Loucy (cell line): ENCODE measurements at regions not wholly inside any gene's neighbourhood (a gene's known extent, or its start where the extent isn't known, plus 50 kb on each side); places are given as distances from the start of the nearest gene placed in this dataset.

Experiments
- H2AFZ ChIP-seq: fragments of 200-600 bp; sonication (generic); 2 replicates; pipeline ENCODE4 v1.6.0; 2016; ENCODE audit warnings: antibody characterized with exemption, mild to moderate bottlenecking, low read length, moderate library complexity
- H3F3A ChIP-seq: fragments of 200-600 bp; 2 replicates; pipeline ENCODE4 v1.6.0; 2016; ENCODE audit warnings: antibody characterized with exemption, low read depth, mild to moderate bottlenecking
- H3K27me3 ChIP-seq: fragments of 200-600 bp; sonication (generic); 2 replicates; pipeline ENCODE4 v1.6.1; 2014; ENCODE audit warnings: low read length, mild to moderate bottlenecking; ENCODE audit not compliant: insufficient read depth, poor library complexity, severe bottlenecking
- H3K36me3 ChIP-seq: fragments of 200-600 bp; sonication (generic); 2 replicates; pipeline ENCODE4 v1.6.1; 2016; ENCODE audit warnings: low read length; ENCODE audit not compliant: insufficient read depth
- H3K4me1 ChIP-seq: fragments of 200-600 bp; sonication (generic); 2 replicates; pipeline ENCODE4 v1.5.1; 2014; ENCODE audit warnings: low read length, mild to moderate bottlenecking; ENCODE audit not compliant: insufficient read depth, poor library complexity, severe bottlenecking
- H3K4me2 ChIP-seq: fragments of 200-600 bp; sonication (generic); 2 replicates; pipeline ENCODE4 v1.6.0; 2014; ENCODE audit warnings: antibody characterized with exemption, low read length, low read depth, mild to moderate bottlenecking; ENCODE audit not compliant: poor library complexity, severe bottlenecking
- H3K4me3 ChIP-seq: fragments of 200-600 bp; sonication (generic); 2 replicates; pipeline ENCODE4 v1.5.1; 2014; ENCODE audit warnings: low read length, mild to moderate bottlenecking, mixed read lengths; ENCODE audit not compliant: poor library complexity, severe bottlenecking
- H3K79me2 ChIP-seq: fragments of 200-600 bp; sonication (generic); 2 replicates; pipeline ENCODE4 v1.6.1; 2014; ENCODE audit warnings: low read length; ENCODE audit not compliant: insufficient read depth
- H3K9ac ChIP-seq: fragments of 200-600 bp; sonication (generic); 2 replicates; pipeline ENCODE4 v1.6.0; 2014; ENCODE audit warnings: mild to moderate bottlenecking, low read depth, low read length, moderate library complexity; ENCODE audit not compliant: poor library complexity, severe bottlenecking
- H3K9me2 ChIP-seq: fragments of 200-600 bp; sonication (generic); replicated peaks from 2 replicates; pipeline ENCODE4 v1.6.1; 2016; ENCODE audit warnings: low read depth, low read length, mixed read lengths
- H3K9me3 ChIP-seq: fragments of 200-600 bp; sonication (generic); 2 replicates; pipeline ENCODE4 v1.6.1; 2014; ENCODE audit warnings: mild to moderate bottlenecking, antibody characterized with exemption, low read length, low read depth; ENCODE audit not compliant: insufficient read depth
- H4K20me1 ChIP-seq: fragments of 200-600 bp; sonication (generic); 2 replicates; pipeline ENCODE4 v1.6.0; 2014; ENCODE audit warnings: antibody characterized with exemption, low read length, mild to moderate bottlenecking; ENCODE audit not compliant: insufficient read depth, poor library complexity, severe bottlenecking
- EZH2phosphoT487 ChIP-seq: fragments of 200-600 bp; IDR thresholded peaks from 2 replicates; pipeline ENCODE4 v1.6.1; 2018; ENCODE audit warnings: antibody characterized with exemption, mild to moderate bottlenecking, moderate library complexity, borderline replicate concordance
- TF ChIP-seq, protein P1 (sequence below): fragments of 200-600 bp; sonication (generic); conservative IDR thresholded peaks from 2 replicates; pipeline ENCODE4 v1.5.1; 2014; ENCODE audit warnings: mild to moderate bottlenecking, antibody characterized with exemption, low read length

DNA sequence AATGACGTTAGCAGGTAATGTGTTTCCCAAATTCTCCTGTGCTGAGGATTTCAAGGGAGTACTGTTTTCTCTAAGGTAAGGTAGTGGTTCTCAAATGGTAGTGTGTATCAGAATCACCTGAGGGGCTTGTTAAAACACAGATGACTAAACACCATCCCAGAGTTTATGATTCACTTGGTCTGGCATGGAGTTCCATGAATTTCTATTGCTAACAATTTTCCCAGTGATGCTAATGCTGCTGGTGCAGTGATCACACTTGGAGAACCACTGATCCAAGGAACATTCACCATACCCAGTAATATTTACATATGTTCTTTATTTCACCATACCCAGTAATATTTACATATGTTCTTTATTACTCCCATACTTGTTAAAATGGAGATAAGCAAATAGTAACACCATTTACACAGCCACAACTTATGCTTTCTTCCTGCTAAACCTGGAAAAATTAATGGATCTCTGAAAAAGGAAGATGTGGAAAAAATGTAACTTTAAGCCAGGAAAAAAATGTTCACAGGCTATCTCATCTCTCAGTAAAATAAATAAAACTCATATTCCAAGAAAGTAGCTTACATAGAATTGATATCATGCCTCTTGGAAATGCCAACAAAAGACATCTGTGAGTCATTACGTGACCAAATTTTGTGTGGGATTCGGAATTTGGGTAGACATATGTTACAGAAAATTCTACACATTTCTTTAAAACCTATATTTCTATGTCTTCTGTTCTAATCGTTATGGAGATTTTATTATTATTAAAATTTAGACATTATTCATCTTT, 129.5 kb downstream of the MMUT start:
- Histone ChIP-seq H4K20me1 (no peaks in the 10 kb centered on the region), H3K9me2 (no peaks in the 10 kb centered on the region), H3K36me3 (no peaks in the 10 kb centered on the region), H3K4me2 (no peak overlapping the region), H3K79me2 (no peaks in the 10 kb centered on the region), H3F3A (peaks cover 8% of the 10 kb centered on the region; the same call in 1 of the 2 replicates), H2AFZ (no peak overlapping the region), H3K9me3 (peaks cover 6% of the 10 kb centered on the region; the same call in 1 of the 2 replicates), H3K9ac (no peak overlapping the region), H3K4me3 (no peak overlapping the region), H3K4me1 (peaks cover 18% of the 10 kb centered on the region), H3K27me3 (no peaks in the 10 kb centered on the region)
- no peak for TF ChIP-seq EZH2phosphoT487
- TF ChIP-seq, protein P1, sequence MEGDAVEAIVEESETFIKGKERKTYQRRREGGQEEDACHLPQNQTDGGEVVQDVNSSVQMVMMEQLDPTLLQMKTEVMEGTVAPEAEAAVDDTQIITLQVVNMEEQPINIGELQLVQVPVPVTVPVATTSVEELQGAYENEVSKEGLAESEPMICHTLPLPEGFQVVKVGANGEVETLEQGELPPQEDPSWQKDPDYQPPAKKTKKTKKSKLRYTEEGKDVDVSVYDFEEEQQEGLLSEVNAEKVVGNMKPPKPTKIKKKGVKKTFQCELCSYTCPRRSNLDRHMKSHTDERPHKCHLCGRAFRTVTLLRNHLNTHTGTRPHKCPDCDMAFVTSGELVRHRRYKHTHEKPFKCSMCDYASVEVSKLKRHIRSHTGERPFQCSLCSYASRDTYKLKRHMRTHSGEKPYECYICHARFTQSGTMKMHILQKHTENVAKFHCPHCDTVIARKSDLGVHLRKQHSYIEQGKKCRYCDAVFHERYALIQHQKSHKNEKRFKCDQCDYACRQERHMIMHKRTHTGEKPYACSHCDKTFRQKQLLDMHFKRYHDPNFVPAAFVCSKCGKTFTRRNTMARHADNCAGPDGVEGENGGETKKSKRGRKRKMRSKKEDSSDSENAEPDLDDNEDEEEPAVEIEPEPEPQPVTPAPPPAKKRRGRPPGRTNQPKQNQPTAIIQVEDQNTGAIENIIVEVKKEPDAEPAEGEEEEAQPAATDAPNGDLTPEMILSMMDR, result no peak

DNA sequence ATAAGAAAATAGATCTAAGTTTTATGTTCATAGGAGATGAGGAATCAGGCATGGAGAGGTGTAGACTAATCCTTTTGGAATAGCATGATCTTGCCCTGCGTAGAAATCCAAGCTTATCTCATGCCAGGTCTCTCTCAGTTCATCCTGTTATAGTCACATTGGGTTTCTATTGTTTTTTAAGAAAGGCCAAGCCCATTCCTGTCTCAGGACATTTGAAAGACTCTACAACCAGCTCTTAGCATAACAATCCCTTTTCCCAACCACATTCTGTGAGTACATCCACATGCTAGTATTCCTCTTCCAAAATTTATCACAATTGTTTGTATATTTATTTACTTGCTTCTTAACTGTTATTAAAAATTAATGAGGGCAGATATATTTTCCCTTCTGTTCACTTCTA, 130.3 kb downstream of the MMUT start:
- H3K4me2 ChIP-seq, result no peak overlapping the region

DNA sequence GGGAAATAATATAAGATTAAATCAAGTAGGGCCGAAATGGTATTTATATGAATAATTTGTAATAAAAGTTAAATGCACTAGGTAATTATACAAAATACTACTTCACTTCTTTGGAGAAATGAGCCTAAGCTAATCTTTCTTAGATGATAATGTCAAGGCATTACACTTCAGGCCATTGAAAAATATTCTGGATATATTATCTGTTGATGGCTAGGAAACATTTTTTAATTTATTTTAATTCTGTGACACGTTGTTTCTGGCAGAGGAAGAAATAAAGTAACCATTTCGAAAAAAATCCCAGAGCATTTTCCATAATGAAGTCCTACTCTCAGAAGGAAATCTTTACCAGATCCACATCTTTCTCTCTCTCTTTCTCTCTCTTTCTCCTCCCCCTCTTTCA, 133.9 kb downstream of the MMUT start:
- H3K4me2 ChIP-seq, result no peak overlapping the region
- no peak for TF ChIP-seq EZH2phosphoT487
- TF ChIP-seq, protein P1, result no peak
- H3K4me3 ChIP-seq, result no peak overlapping the region
- no peaks in the 10 kb centered on the region for H3F3A ChIP-seq
- no peak overlapping the region for H3K9ac ChIP-seq
- H3K9me3 ChIP-seq, result no peaks in the 10 kb centered on the region
- no peak overlapping the region; the same call in 1 of the 2 replicates for H2AFZ ChIP-seq
- no peaks in the 10 kb centered on the region for H3K27me3 ChIP-seq
- H4K20me1 ChIP-seq, result no peaks in the 10 kb centered on the region
- no peaks in the 10 kb centered on the region for H3K36me3 ChIP-seq
- no peaks in the 10 kb centered on the region for H3K9me2 ChIP-seq
- H3K79me2 ChIP-seq, result no peaks in the 10 kb centered on the region
- peaks cover 17% of the 10 kb centered on the region for H3K4me1 ChIP-seq

More for the DNA sequence above, 130.3 kb downstream of the MMUT start:
- Histone ChIP-seq H3K27me3 (no peaks in the 10 kb centered on the region), H3K9me3 (peaks cover 6% of the 10 kb centered on the region; the same call in 1 of the 2 replicates), H3F3A (peaks cover 8% of the 10 kb centered on the region; the same call in 1 of the 2 replicates), H3K36me3 (no peaks in the 10 kb centered on the region), H3K79me2 (no peaks in the 10 kb centered on the region), H2AFZ (no peak overlapping the region), H4K20me1 (no peaks in the 10 kb centered on the region), H3K4me1 (peaks cover 19% of the 10 kb centered on the region), H3K9ac (no peak overlapping the region), H3K4me3 (no peak overlapping the region), H3K9me2 (no peaks in the 10 kb centered on the region)
- TF ChIP-seq, protein P1, result no peak
- no peak for TF ChIP-seq EZH2phosphoT487
